GM11168 (cell line): ENCODE measurements at regions not wholly inside any gene's neighbourhood (a gene's known extent, or its start where the extent isn't known, plus 50 kb on each side); places are given as distances from the start of the nearest gene placed in this dataset.

Source experiments
- in situ Hi-C: fragments of 300-500 bp; cut with MboI; formaldehyde crosslinking; loops from one replicate; pipeline ENCODE4 v1.12.0; 2022; ENCODE audit warnings: low sequenced_read_pairs; ENCODE audit not compliant: unreplicated experiment

- in situ Hi-C loops: no loop called here
Measured at GRCh38 chr3:72185549-72186399, 400.8 kb upstream of the PROK2 start.

- in situ Hi-C loops: no loop called here
Measured at GRCh38 chr3:72183489-72183888, 398.5 kb upstream of the PROK2 start.

- in situ Hi-C loops: no loop called here
Measured at GRCh38 chr3:72182206-72182605, 397.3 kb upstream of the PROK2 start.

- in situ Hi-C loops: no loop called here
Measured at GRCh38 chr3:72181251-72181650, 396.3 kb upstream of the PROK2 start.

- in situ Hi-C loops: no loop called here
Measured at GRCh38 chr3:72180405-72180804, 395.5 kb upstream of the PROK2 start.

- in situ Hi-C loops: no loop called here
Measured at GRCh38 chr3:72179107-72179464, 394.1 kb upstream of the PROK2 start.

- in situ Hi-C loops: no loop called here
Measured at GRCh38 chr3:72178463-72179106, 393.6 kb upstream of the PROK2 start.

- in situ Hi-C loops: no loop called here
Measured at GRCh38 chr3:72177075-72178050, 392.4 kb upstream of the PROK2 start.

GRCh38 chr3:72176537-72177041 lies 391.6 kb upstream of the PROK2 start:
- in situ Hi-C loops: no loop called here

- in situ Hi-C loops: no loop called here
Measured at GRCh38 chr3:72175296-72175858, 390.4 kb upstream of the PROK2 start.

- in situ Hi-C loops: no loop called here
Measured at GRCh38 chr3:72174890-72175289, 389.9 kb upstream of the PROK2 start.

- in situ Hi-C loops: no loop called here
Measured at GRCh38 chr3:72174040-72174439, 389.1 kb upstream of the PROK2 start.

GRCh38 chr3:72171946-72172345 lies 387.0 kb upstream of the PROK2 start:
- in situ Hi-C loops: no loop called here

GRCh38 chr3:72171463-72171881 lies 386.5 kb upstream of the PROK2 start:
- in situ Hi-C loops: no loop called here

GRCh38 chr3:72169561-72170472 lies 384.9 kb upstream of the PROK2 start:
- in situ Hi-C loops: no loop called here

GRCh38 chr3:72169120-72169519 lies 384.2 kb upstream of the PROK2 start:
- in situ Hi-C loops: no loop called here

- in situ Hi-C loops: no loop called here
Measured at GRCh38 chr3:72165808-72166207, 380.9 kb upstream of the PROK2 start.

- in situ Hi-C loops: no loop called here
Measured at GRCh38 chr3:72165317-72165716, 380.4 kb upstream of the PROK2 start.

- in situ Hi-C loops: no loop called here
Measured at GRCh38 chr3:72164635-72164978, 379.7 kb upstream of the PROK2 start.
